ENCODE measurements at regions not wholly inside any gene's neighbourhood (a gene's known extent, or its start where the extent isn't known, plus 50 kb on each side); places are given as distances from the start of the nearest gene placed in this dataset.

GRCh38 chr11:81573367-81573766 is 1160.3 kb downstream of the FAM181B start:
- H3K27ac ChIP-seq (ENCODE audit: low read depth in 1 of 2, low read length in 2 of 2) = no peak overlapping the region
- no peaks in the 10 kb centered on the region for H3K27me3 ChIP-seq (ENCODE audit: control insufficient read depth in 4 of 4, insufficient read depth in 4 of 4, low read length in 3 of 4)
- no peak overlapping the region for H3K9ac ChIP-seq (ENCODE audit: low read depth in 1 of 2, low read length in 2 of 2)
- no peak for DNase-seq (ENCODE audit: low spot score)
- H3K4me3 ChIP-seq (ENCODE audit: low read depth in 1 of 3, low read length in 3 of 3) = no peak overlapping the region
- no peaks in the 10 kb centered on the region for H3K4me1 ChIP-seq (ENCODE audit: control insufficient read depth in 4 of 4, insufficient read depth in 4 of 4, low read length in 3 of 4)
- 51% methylated on average over 1 of the region's 1 CpG for WGBS
- TF ChIP-seq ZBTB33 (IDR thresholded peaks at IDR 0.05) = no peak
- no peak for TF ChIP-seq TAF1 (conservative IDR thresholded peaks at IDR 0.05)
- TF ChIP-seq CTCF (IDR thresholded peaks at IDR 0.05; ENCODE audit: low read depth, low read length, missing input control) = no peak
- TF ChIP-seq JUND (IDR thresholded peaks at IDR 0.05) = no peak
- TF ChIP-seq NR2F2 (IDR thresholded peaks at IDR 0.05) = no peak
- no peak for TF ChIP-seq GABPA (IDR thresholded peaks at IDR 0.05 in 1 of 2, conservative IDR thresholded peaks at IDR 0.05 in 1 of 2)
- no peak for TF ChIP-seq FOXA1 (IDR thresholded peaks at IDR 0.05)
- no peak for TF ChIP-seq YY1 (IDR thresholded peaks at IDR 0.05)
- no peak for TF ChIP-seq HNF4G (IDR thresholded peaks at IDR 0.05)
- no peak for TF ChIP-seq SP1 (IDR thresholded peaks at IDR 0.05)
- no peak for TF ChIP-seq RXRA (IDR thresholded peaks at IDR 0.05)
- TF ChIP-seq, protein P1, sequence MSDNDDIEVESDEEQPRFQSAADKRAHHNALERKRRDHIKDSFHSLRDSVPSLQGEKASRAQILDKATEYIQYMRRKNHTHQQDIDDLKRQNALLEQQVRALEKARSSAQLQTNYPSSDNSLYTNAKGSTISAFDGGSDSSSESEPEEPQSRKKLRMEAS (IDR thresholded peaks at IDR 0.05) = no peak
- TF ChIP-seq EGR1 (IDR thresholded peaks at IDR 0.05; ENCODE audit: low read depth in 2 of 2) = no peak
- TF ChIP-seq, protein P2, sequence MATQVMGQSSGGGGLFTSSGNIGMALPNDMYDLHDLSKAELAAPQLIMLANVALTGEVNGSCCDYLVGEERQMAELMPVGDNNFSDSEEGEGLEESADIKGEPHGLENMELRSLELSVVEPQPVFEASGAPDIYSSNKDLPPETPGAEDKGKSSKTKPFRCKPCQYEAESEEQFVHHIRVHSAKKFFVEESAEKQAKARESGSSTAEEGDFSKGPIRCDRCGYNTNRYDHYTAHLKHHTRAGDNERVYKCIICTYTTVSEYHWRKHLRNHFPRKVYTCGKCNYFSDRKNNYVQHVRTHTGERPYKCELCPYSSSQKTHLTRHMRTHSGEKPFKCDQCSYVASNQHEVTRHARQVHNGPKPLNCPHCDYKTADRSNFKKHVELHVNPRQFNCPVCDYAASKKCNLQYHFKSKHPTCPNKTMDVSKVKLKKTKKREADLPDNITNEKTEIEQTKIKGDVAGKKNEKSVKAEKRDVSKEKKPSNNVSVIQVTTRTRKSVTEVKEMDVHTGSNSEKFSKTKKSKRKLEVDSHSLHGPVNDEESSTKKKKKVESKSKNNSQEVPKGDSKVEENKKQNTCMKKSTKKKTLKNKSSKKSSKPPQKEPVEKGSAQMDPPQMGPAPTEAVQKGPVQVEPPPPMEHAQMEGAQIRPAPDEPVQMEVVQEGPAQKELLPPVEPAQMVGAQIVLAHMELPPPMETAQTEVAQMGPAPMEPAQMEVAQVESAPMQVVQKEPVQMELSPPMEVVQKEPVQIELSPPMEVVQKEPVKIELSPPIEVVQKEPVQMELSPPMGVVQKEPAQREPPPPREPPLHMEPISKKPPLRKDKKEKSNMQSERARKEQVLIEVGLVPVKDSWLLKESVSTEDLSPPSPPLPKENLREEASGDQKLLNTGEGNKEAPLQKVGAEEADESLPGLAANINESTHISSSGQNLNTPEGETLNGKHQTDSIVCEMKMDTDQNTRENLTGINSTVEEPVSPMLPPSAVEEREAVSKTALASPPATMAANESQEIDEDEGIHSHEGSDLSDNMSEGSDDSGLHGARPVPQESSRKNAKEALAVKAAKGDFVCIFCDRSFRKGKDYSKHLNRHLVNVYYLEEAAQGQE (IDR thresholded peaks at IDR 0.05) = no peak
- no peak for TF ChIP-seq RAD21 (IDR thresholded peaks at IDR 0.05)
- H3K36me3 ChIP-seq (ENCODE audit: control insufficient read depth in 4 of 4, insufficient read depth in 3 of 4, low read depth in 1 of 4, low read length in 3 of 4) = no peaks in the 10 kb centered on the region
- H3K9me3 ChIP-seq (ENCODE audit: control insufficient read depth in 4 of 4, low read length in 3 of 4) = no peaks in the 10 kb centered on the region

DNA sequence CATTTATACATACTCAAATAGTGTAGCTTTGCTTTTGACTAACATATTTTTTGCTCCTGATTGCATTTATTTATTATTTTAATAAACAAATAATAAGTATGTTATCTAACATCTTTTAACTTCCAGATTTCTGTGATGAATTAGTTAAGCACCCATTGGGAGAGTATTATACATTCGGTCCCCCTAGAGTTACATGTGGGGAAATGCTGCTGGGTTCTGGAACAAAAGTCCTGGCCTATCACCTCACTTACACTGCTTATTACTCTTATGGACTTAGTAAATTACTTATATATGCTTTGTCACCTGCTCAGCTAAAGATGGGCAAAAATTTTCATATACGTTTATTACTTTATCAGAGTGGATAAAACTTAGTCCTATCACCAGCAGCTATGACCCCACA is 1163.0 kb downstream of the FAM181B start:
- H3K9me3 ChIP-seq (ENCODE audit: control insufficient read depth in 4 of 4, low read length in 3 of 4) = no peaks in the 10 kb centered on the region
- no peaks in the 10 kb centered on the region for H3K27me3 ChIP-seq (ENCODE audit: control insufficient read depth in 4 of 4, insufficient read depth in 4 of 4, low read length in 3 of 4)
- no peak overlapping the region for H3K4me3 ChIP-seq (ENCODE audit: low read depth in 1 of 3, low read length in 3 of 3)
- H3K9ac ChIP-seq (ENCODE audit: low read depth in 1 of 2, low read length in 2 of 2) = no peak overlapping the region
- no peak for DNase-seq (ENCODE audit: low spot score)
- H3K27ac ChIP-seq (ENCODE audit: low read depth in 1 of 2, low read length in 2 of 2) = no peak overlapping the region
- no peaks in the 10 kb centered on the region for H3K4me1 ChIP-seq (ENCODE audit: control insufficient read depth in 4 of 4, insufficient read depth in 4 of 4, low read length in 3 of 4)
- no peaks in the 10 kb centered on the region for H3K36me3 ChIP-seq (ENCODE audit: control insufficient read depth in 4 of 4, insufficient read depth in 3 of 4, low read depth in 1 of 4, low read length in 3 of 4)
- WGBS = 71% methylated on average over 2 of the region's 2 CpGs
- TF ChIP-seq HNF4G (IDR thresholded peaks at IDR 0.05) (no peak), RAD21 (IDR thresholded peaks at IDR 0.05) (no peak), TAF1 (conservative IDR thresholded peaks at IDR 0.05) (no peak), CTCF (IDR thresholded peaks at IDR 0.05; ENCODE audit: low read depth, low read length, missing input control) (no peak), EGR1 (IDR thresholded peaks at IDR 0.05; ENCODE audit: low read depth in 2 of 2) (no peak), ZBTB33 (IDR thresholded peaks at IDR 0.05) (no peak), NR2F2 (IDR thresholded peaks at IDR 0.05) (no peak), SP1 (IDR thresholded peaks at IDR 0.05) (no peak), YY1 (IDR thresholded peaks at IDR 0.05) (no peak), ATF3 (IDR thresholded peaks at IDR 0.05) (no peak)

Measured in liver (tissue), 8 donors.